IMR-90 (cell line): ENCODE measurements at regions not wholly inside any gene's neighbourhood (a gene's known extent, or its start where the extent isn't known, plus 50 kb on each side); places are given as distances from the start of the nearest gene placed in this dataset.

ENCODE experiments used
- BHLHE40 ChIP-seq: fragments of 150-350 bp; IDR thresholded peaks from 2 replicates; pipeline ENCODE4 v1.6.1; 2016; ENCODE audit warnings: mild to moderate bottlenecking, low read depth, low read length
- FOS ChIP-seq: fragments of 150-350 bp; IDR thresholded peaks from 2 replicates; pipeline ENCODE4 v1.6.1; 2016; ENCODE audit warnings: low read depth, low read length
- MAZ ChIP-seq: IDR thresholded peaks from 2 replicates; pipeline ENCODE4 v1.6.1; 2012; ENCODE audit warnings: low read depth, mild to moderate bottlenecking, low read length, improper control_type of control experiment, moderate library complexity, borderline replicate concordance
- MXI1 ChIP-seq: IDR thresholded peaks from 2 replicates; pipeline ENCODE4 v1.6.1; 2012; ENCODE audit warnings: low read depth, mild to moderate bottlenecking, low read length, moderate library complexity, borderline replicate concordance
- NFE2L2 ChIP-seq: fragments of 150-350 bp; IDR thresholded peaks from 2 replicates; pipeline ENCODE4 v1.6.1; 2016; ENCODE audit warnings: low read depth, mild to moderate bottlenecking, low read length
- POLR2A ChIP-seq: IDR thresholded peaks from 2 replicates; pipeline ENCODE4 v1.6.1; 2012; ENCODE audit warnings: mild to moderate bottlenecking, low read depth, low read length
- RCOR1 ChIP-seq: IDR thresholded peaks from 2 replicates; pipeline ENCODE4 v1.6.1; 2012; ENCODE audit warnings: mild to moderate bottlenecking, low read length, improper control_type of control experiment; ENCODE audit not compliant: insufficient replicate concordance
- SMC3 ChIP-seq: fragments of 150-350 bp; IDR thresholded peaks from 2 replicates; pipeline ENCODE4 v1.6.1; 2016; ENCODE audit warnings: low read depth, mild to moderate bottlenecking, antibody characterized with exemption, low read length, moderate library complexity
- TF ChIP-seq, protein P1 (sequence below): conservative IDR thresholded peaks from 2 replicates; pipeline ENCODE4 v1.5.1; 2012; ENCODE audit warnings: mild to moderate bottlenecking, low read depth, low read length, improper control_type of control experiment

- TF ChIP-seq POLR2A, result no peak
- no peak for TF ChIP-seq SMC3
- no peak for TF ChIP-seq FOS
- TF ChIP-seq, protein P1, sequence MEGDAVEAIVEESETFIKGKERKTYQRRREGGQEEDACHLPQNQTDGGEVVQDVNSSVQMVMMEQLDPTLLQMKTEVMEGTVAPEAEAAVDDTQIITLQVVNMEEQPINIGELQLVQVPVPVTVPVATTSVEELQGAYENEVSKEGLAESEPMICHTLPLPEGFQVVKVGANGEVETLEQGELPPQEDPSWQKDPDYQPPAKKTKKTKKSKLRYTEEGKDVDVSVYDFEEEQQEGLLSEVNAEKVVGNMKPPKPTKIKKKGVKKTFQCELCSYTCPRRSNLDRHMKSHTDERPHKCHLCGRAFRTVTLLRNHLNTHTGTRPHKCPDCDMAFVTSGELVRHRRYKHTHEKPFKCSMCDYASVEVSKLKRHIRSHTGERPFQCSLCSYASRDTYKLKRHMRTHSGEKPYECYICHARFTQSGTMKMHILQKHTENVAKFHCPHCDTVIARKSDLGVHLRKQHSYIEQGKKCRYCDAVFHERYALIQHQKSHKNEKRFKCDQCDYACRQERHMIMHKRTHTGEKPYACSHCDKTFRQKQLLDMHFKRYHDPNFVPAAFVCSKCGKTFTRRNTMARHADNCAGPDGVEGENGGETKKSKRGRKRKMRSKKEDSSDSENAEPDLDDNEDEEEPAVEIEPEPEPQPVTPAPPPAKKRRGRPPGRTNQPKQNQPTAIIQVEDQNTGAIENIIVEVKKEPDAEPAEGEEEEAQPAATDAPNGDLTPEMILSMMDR, result no peak
- no peak for TF ChIP-seq RCOR1
- no peak for TF ChIP-seq BHLHE40
- TF ChIP-seq MXI1, result no peak
- TF ChIP-seq NFE2L2, result no peak
- TF ChIP-seq MAZ, result no peak
Observed at GRCh38 chr16:48907906-48908634, 298.1 kb upstream of the N4BP1 start.
